ENCODE measurements at regions not wholly inside any gene's neighbourhood (a gene's known extent, or its start where the extent isn't known, plus 50 kb on each side); places are given as distances from the start of the nearest gene placed in this dataset.
A peak's percentile ranks its signal among the peaks of the same experiment; 100 is the strongest.

GRCh38 chr3:116863822-116864589 lies 154.4 kb downstream of the TUSC7 start:
- TF ChIP-seq CTCF (IDR thresholded peaks at IDR 0.05) (peak in 4 of 5 experiments; percentile 29 to 39 (median 34)), EP300 (IDR thresholded peaks at IDR 0.05; ENCODE audit: low read depth) (no peak), POLR2A (IDR thresholded peaks at IDR 0.05) (no peak), POLR2AphosphoS5 (IDR thresholded peaks at IDR 0.05) (no peak)

Measured in transverse colon (tissue), 4 donors.